ENCODE measurements at regions not wholly inside any gene's neighbourhood (a gene's known extent, or its start where the extent isn't known, plus 50 kb on each side); places are given as distances from the start of the nearest gene placed in this dataset.

DNA sequence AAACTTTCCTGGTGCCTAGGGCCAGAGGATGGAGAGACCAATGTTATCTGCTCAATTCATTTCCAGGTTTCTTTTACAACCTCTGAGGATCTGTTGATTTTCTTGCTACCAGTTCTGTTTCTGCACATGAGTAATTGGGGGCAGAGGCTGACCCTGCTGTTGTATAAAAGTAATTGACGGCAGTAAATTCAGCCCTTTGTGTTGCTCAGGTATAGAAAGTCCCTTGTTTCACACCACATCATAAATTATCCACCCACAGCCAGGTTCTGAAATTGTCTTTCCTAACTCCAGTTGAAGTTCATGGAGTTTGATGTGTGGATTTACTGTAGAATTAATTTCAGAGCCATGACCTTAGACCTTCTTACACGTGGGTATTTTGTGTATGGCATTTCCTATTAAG, 107.4 kb upstream of the GRIK2 start:
- Histone ChIP-seq H3K56ac (ENCODE audit: insufficient read length, low read depth, low read length) (no peak overlapping the region), H3K9ac (ENCODE audit: extremely low read depth, insufficient read length, low read length) (no peak overlapping the region), H2BK5ac (ENCODE audit: insufficient read length, low read length) (no peak overlapping the region), H3K23me2 (ENCODE audit: insufficient read length, low read depth, low read length, poor library complexity, severe bottlenecking) (no peaks in the 10 kb centered on the region), H3K18ac (ENCODE audit: insufficient read length, low read depth, low read length) (no peak overlapping the region), H4K8ac (replicated peaks; ENCODE audit: insufficient read length, low read depth, low read length) (no peak overlapping the region), H2BK12ac (ENCODE audit: insufficient read length, low read depth, low read length) (no peak overlapping the region), H3K23ac (ENCODE audit: insufficient read length, low read depth, low read length) (no peak overlapping the region), H2BK20ac (ENCODE audit: low read depth, low read length, poor library complexity, severe bottlenecking) (no peak overlapping the region), H2BK120ac (ENCODE audit: low read depth, low read length, poor library complexity, severe bottlenecking) (no peak overlapping the region), H3T11ph (ENCODE audit: low read length) (no peak overlapping the region), H3K14ac (ENCODE audit: insufficient read depth, low read length) (no peak overlapping the region), H3K4me2 (ENCODE audit: insufficient read depth, insufficient read length, low read length) (no peak overlapping the region), H3K27ac (ENCODE audit: insufficient read length, low read depth, low read length) (no peak overlapping the region), H3K9me3 (ENCODE audit: control insufficient read depth, low read depth, low read length) (no peaks in the 10 kb centered on the region), H3K79me1 (ENCODE audit: insufficient read depth, low read depth, low read length, poor library complexity, severe bottlenecking) (no peaks in the 10 kb centered on the region), H3K27me3 (ENCODE audit: insufficient read depth, low read length) (no peaks in the 10 kb centered on the region), H4K5ac (ENCODE audit: insufficient read length, low read depth, low read length) (no peak overlapping the region), H2AK5ac (ENCODE audit: insufficient read length, low read length) (no peak overlapping the region), H4K91ac (ENCODE audit: insufficient read length, low read depth, low read length) (no peak overlapping the region), H3K79me2 (ENCODE audit: insufficient read depth, low read length) (no peaks in the 10 kb centered on the region), H3K4me1 (ENCODE audit: insufficient read depth, low read length) (no peaks in the 10 kb centered on the region), H2AFZ (ENCODE audit: low read length) (no peak overlapping the region), H4K20me1 (ENCODE audit: control insufficient read depth, insufficient read depth, insufficient read length) (no peaks in the 10 kb centered on the region), H2BK15ac (ENCODE audit: low read depth, low read length) (no peak overlapping the region), H3K4ac (ENCODE audit: low read depth, low read length) (no peak overlapping the region)
- DNase-seq: no peak
- no peak overlapping the region for H3K4me3 Mint-ChIP-seq
- TF ChIP-seq, protein P1, sequence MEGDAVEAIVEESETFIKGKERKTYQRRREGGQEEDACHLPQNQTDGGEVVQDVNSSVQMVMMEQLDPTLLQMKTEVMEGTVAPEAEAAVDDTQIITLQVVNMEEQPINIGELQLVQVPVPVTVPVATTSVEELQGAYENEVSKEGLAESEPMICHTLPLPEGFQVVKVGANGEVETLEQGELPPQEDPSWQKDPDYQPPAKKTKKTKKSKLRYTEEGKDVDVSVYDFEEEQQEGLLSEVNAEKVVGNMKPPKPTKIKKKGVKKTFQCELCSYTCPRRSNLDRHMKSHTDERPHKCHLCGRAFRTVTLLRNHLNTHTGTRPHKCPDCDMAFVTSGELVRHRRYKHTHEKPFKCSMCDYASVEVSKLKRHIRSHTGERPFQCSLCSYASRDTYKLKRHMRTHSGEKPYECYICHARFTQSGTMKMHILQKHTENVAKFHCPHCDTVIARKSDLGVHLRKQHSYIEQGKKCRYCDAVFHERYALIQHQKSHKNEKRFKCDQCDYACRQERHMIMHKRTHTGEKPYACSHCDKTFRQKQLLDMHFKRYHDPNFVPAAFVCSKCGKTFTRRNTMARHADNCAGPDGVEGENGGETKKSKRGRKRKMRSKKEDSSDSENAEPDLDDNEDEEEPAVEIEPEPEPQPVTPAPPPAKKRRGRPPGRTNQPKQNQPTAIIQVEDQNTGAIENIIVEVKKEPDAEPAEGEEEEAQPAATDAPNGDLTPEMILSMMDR (conservative IDR thresholded peaks at IDR 0.05): no peak
- no peaks in the 10 kb centered on the region; a peak in 1 of 5 replicates for H3K9me3 Mint-ChIP-seq
- no peaks in the 10 kb centered on the region for H3K4me1 Mint-ChIP-seq
- no peaks in the 10 kb centered on the region for H3K27me3 Mint-ChIP-seq (ENCODE audit: low read depth)
- no peaks in the 10 kb centered on the region for H3K36me3 Mint-ChIP-seq (ENCODE audit: insufficient read depth in 1 of 3, low read depth in 3 of 3)
- no CpG with 5 or more reads among the region's 2 CpGs for WGBS (ENCODE audit: extremely low coverage, insufficient read length, low lambda C conversion rate)
- no peak overlapping the region for H3K27ac Mint-ChIP-seq

All from H9 (cell line).